ENCODE measurements at regions not wholly inside any gene's neighbourhood (a gene's known extent, or its start where the extent isn't known, plus 50 kb on each side); places are given as distances from the start of the nearest gene placed in this dataset.

DNA sequence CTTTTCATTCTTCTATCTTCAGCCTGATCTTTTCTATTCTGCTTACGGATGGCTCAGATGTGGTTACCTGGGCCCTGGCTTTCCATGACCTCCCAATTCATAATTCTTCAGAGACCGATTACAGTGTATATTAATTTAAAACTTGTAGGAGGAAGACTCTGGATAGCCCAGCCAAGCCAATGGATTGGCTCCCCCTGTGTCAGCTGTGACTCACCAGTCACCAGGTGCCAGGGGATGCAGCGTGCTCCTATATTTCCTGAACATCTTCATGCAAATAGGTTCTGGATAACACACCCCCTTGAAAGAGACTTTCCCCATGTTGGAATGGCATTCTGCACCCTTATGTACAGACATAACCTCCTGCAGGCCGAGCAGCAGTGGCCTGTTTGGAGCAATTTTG lies 208.3 kb upstream of the WSCD1 start:
- DNase-seq (ENCODE audit: low spot score) (no peak), ATAC-seq (no peak)
- no peak overlapping the region for H3K4me2 ChIP-seq
- no peaks in the 10 kb centered on the region for H3K36me3 ChIP-seq (ENCODE audit: insufficient read depth)
- no peaks in the 10 kb centered on the region for H3K4me1 ChIP-seq (ENCODE audit: insufficient read depth)
- no peaks in the 10 kb centered on the region for H4K20me1 ChIP-seq (replicated peaks; ENCODE audit: insufficient read depth)
- H3K27ac ChIP-seq (ENCODE audit: low read depth): no peak overlapping the region
- no peaks in the 10 kb centered on the region for H3K27me3 ChIP-seq (ENCODE audit: insufficient read depth)
- no peaks in the 10 kb centered on the region for H3K9me3 Mint-ChIP-seq
- TF ChIP-seq STAT1 (IDR thresholded peaks at IDR 0.05; ENCODE audit: unreplicated experiment): no peak
- no peak for TF ChIP-seq CREB1 (CRISPR knock-in tag; IDR thresholded peaks at IDR 0.05; ENCODE audit: low read depth)
- TF ChIP-seq, protein P1, sequence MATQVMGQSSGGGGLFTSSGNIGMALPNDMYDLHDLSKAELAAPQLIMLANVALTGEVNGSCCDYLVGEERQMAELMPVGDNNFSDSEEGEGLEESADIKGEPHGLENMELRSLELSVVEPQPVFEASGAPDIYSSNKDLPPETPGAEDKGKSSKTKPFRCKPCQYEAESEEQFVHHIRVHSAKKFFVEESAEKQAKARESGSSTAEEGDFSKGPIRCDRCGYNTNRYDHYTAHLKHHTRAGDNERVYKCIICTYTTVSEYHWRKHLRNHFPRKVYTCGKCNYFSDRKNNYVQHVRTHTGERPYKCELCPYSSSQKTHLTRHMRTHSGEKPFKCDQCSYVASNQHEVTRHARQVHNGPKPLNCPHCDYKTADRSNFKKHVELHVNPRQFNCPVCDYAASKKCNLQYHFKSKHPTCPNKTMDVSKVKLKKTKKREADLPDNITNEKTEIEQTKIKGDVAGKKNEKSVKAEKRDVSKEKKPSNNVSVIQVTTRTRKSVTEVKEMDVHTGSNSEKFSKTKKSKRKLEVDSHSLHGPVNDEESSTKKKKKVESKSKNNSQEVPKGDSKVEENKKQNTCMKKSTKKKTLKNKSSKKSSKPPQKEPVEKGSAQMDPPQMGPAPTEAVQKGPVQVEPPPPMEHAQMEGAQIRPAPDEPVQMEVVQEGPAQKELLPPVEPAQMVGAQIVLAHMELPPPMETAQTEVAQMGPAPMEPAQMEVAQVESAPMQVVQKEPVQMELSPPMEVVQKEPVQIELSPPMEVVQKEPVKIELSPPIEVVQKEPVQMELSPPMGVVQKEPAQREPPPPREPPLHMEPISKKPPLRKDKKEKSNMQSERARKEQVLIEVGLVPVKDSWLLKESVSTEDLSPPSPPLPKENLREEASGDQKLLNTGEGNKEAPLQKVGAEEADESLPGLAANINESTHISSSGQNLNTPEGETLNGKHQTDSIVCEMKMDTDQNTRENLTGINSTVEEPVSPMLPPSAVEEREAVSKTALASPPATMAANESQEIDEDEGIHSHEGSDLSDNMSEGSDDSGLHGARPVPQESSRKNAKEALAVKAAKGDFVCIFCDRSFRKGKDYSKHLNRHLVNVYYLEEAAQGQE (IDR thresholded peaks at IDR 0.05; ENCODE audit: unreplicated experiment): no peak
- TF ChIP-seq EZH2phosphoT487 (IDR thresholded peaks at IDR 0.05; ENCODE audit: unreplicated experiment): no peak
- no peak for TF ChIP-seq EZH2 (IDR thresholded peaks at IDR 0.05; ENCODE audit: low read depth, unreplicated experiment)
- peaks cover 11% of the 10 kb centered on the region; the same call in 2 of the 3 replicates for H3K4me1 Mint-ChIP-seq
- H3K27ac Mint-ChIP-seq: no peak overlapping the region
- no peak overlapping the region for H3K4me3 Mint-ChIP-seq
- H3K9me2 ChIP-seq (ENCODE audit: insufficient read depth): peaks cover 9% of the 10 kb centered on the region
- no peaks in the 10 kb centered on the region for H3K36me3 Mint-ChIP-seq (ENCODE audit: low read depth)
- peak overlapping the region; percentile 32; the same call in 1 of the 2 replicates for H2AFZ ChIP-seq
- no peaks in the 10 kb centered on the region for H3K79me2 ChIP-seq (replicated peaks; ENCODE audit: insufficient read depth)
- peaks cover 6% of the 10 kb centered on the region for H3K27me3 Mint-ChIP-seq (ENCODE audit: insufficient read depth, low read depth, poor library complexity)
- no peak overlapping the region for H3K4me3 ChIP-seq
- H3F3A ChIP-seq (replicated peaks; ENCODE audit: low read depth): no peaks in the 10 kb centered on the region

DNA sequence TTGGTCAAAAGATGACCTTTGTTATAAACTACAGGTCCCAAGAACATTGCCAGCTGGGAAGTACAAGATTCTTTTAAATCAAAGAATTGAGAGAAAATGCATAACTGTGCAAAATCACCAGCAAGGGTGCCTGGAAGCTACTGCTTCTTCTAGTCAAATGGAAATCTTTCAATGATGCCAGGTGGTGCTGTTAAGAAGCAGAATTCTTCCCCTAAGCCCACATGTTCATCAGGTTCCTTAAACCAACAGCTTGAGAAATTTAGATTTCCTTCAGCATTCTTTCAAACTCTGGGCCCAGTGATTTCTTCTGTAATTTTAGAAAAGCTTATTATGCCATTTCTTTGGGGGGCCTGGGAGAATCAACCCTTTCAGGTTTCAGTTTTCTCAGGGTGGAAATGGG lies 207.8 kb upstream of the WSCD1 start:
- Histone ChIP-seq H3K4me2 (no peak overlapping the region), H3K79me2 (replicated peaks; ENCODE audit: insufficient read depth) (no peaks in the 10 kb centered on the region), H3K4me1 (ENCODE audit: insufficient read depth) (no peaks in the 10 kb centered on the region), H4K20me1 (replicated peaks; ENCODE audit: insufficient read depth) (no peaks in the 10 kb centered on the region), H3F3A (replicated peaks; ENCODE audit: low read depth) (no peaks in the 10 kb centered on the region), H2AFZ (peak overlapping the region; percentile 32; the same call in 1 of the 2 replicates), H3K4me3 (no peak overlapping the region), H3K36me3 (ENCODE audit: insufficient read depth) (no peaks in the 10 kb centered on the region), H3K9me2 (ENCODE audit: insufficient read depth) (peaks cover 4% of the 10 kb centered on the region), H3K27me3 (ENCODE audit: insufficient read depth) (no peaks in the 10 kb centered on the region), H3K27ac (ENCODE audit: low read depth) (no peak overlapping the region)
- ATAC-seq: no peak
- Mint-ChIP-seq H3K4me3 (no peak overlapping the region), H3K9me3 (no peaks in the 10 kb centered on the region), H3K36me3 (ENCODE audit: low read depth) (no peaks in the 10 kb centered on the region), H3K27ac (no peak overlapping the region), H3K4me1 (peaks cover 16% of the 10 kb centered on the region; the same call in 2 of the 3 replicates), H3K27me3 (ENCODE audit: insufficient read depth, low read depth, poor library complexity) (peaks cover 6% of the 10 kb centered on the region)
- no peak for DNase-seq (ENCODE audit: low spot score)
- TF ChIP-seq, protein P1 (IDR thresholded peaks at IDR 0.05; ENCODE audit: unreplicated experiment): no peak
- TF ChIP-seq EZH2phosphoT487 (IDR thresholded peaks at IDR 0.05; ENCODE audit: unreplicated experiment): no peak
- TF ChIP-seq ZNF114 (CRISPR knock-in tag; IDR thresholded peaks at IDR 0.05): no peak
- TF ChIP-seq, protein P2, sequence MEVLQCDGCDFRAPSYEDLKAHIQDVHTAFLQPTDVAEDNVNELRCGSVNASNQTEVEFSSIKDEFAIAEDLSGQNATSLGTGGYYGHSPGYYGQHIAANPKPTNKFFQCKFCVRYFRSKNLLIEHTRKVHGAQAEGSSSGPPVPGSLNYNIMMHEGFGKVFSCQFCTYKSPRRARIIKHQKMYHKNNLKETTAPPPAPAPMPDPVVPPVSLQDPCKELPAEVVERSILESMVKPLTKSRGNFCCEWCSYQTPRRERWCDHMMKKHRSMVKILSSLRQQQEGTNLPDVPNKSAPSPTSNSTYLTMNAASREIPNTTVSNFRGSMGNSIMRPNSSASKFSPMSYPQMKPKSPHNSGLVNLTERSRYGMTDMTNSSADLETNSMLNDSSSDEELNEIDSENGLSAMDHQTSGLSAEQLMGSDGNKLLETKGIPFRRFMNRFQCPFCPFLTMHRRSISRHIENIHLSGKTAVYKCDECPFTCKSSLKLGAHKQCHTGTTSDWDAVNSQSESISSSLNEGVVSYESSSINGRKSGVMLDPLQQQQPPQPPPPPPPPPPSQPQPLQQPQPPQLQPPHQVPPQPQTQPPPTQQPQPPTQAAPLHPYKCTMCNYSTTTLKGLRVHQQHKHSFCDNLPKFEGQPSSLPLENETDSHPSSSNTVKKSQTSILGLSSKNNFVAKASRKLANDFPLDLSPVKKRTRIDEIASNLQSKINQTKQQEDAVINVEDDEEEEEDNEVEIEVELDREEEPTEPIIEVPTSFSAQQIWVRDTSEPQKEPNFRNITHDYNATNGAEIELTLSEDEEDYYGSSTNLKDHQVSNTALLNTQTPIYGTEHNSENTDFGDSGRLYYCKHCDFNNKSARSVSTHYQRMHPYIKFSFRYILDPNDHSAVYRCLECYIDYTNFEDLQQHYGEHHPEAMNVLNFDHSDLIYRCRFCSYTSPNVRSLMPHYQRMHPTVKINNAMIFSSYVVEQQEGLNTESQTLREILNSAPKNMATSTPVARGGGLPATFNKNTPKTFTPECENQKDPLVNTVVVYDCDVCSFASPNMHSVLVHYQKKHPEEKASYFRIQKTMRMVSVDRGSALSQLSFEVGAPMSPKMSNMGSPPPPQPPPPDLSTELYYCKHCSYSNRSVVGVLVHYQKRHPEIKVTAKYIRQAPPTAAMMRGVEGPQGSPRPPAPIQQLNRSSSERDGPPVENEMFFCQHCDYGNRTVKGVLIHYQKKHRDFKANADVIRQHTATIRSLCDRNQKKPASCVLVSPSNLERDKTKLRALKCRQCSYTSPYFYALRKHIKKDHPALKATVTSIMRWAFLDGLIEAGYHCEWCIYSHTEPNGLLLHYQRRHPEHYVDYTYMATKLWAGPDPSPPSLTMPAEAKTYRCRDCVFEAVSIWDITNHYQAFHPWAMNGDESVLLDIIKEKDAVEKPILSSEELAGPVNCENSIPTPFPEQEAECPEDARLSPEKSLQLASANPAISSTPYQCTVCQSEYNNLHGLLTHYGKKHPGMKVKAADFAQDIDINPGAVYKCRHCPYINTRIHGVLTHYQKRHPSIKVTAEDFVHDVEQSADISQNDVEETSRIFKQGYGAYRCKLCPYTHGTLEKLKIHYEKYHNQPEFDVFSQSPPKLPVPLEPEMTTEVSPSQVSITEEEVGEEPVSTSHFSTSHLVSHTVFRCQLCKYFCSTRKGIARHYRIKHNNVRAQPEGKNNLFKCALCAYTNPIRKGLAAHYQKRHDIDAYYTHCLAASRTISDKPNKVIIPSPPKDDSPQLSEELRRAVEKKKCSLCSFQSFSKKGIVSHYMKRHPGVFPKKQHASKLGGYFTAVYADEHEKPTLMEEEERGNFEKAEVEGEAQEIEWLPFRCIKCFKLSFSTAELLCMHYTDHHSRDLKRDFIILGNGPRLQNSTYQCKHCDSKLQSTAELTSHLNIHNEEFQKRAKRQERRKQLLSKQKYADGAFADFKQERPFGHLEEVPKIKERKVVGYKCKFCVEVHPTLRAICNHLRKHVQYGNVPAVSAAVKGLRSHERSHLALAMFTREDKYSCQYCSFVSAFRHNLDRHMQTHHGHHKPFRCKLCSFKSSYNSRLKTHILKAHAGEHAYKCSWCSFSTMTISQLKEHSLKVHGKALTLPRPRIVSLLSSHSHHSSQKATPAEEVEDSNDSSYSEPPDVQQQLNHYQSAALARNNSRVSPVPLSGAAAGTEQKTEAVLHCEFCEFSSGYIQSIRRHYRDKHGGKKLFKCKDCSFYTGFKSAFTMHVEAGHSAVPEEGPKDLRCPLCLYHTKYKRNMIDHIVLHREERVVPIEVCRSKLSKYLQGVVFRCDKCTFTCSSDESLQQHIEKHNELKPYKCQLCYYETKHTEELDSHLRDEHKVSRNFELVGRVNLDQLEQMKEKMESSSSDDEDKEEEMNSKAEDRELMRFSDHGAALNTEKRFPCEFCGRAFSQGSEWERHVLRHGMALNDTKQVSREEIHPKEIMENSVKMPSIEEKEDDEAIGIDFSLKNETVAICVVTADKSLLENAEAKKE (CRISPR knock-in tag; IDR thresholded peaks at IDR 0.05): no peak
- TF ChIP-seq JUNB (IDR thresholded peaks at IDR 0.05; ENCODE audit: unreplicated experiment): no peak
- no peak for TF ChIP-seq CREB1 (CRISPR knock-in tag; IDR thresholded peaks at IDR 0.05; ENCODE audit: low read depth)
